Hepatocyte (in vitro differentiated cells): ENCODE measurements at regions not wholly inside any gene's neighbourhood (a gene's known extent, or its start where the extent isn't known, plus 50 kb on each side); places are given as distances from the start of the nearest gene placed in this dataset.
A peak's percentile ranks its signal among the peaks of the same experiment; 100 is the strongest.

Experiments used
- DNase-seq: peaks from one replicate; pipeline ENCODE4 v3.0.0-alpha.2; 2016; ENCODE audit warnings: low spot score
- H2AFZ ChIP-seq: fragments of 200-600 bp; sonication (generic); 2 replicates; pipeline ENCODE4 v1.6.0; 2016; ENCODE audit warnings: antibody characterized with exemption, mild to moderate bottlenecking
- H3K27ac ChIP-seq: fragments of 200-600 bp; sonication (generic); 2 replicates; pipeline ENCODE4 v1.5.1; 2016; ENCODE audit warnings: mild to moderate bottlenecking
- H3K27me3 ChIP-seq: fragments of 200-600 bp; sonication (generic); 2 replicates; pipeline ENCODE4 v1.6.1; 2016
- H3K36me3 ChIP-seq: fragments of 200-600 bp; sonication (generic); replicated peaks from 2 replicates; pipeline ENCODE4 v1.5.1; 2016; ENCODE audit warnings: low read depth; ENCODE audit not compliant: insufficient read depth
- H3K4me1 ChIP-seq: fragments of 200-600 bp; sonication (generic); 2 replicates; pipeline ENCODE4 v1.5.1; 2016; ENCODE audit warnings: mild to moderate bottlenecking, moderate library complexity; ENCODE audit not compliant: insufficient read depth
- H3K4me2 ChIP-seq: fragments of 200-600 bp; sonication (generic); 2 replicates; pipeline ENCODE4 v1.6.0; 2016
- H3K4me3 ChIP-seq: fragments of 200-600 bp; sonication (generic); 2 replicates; pipeline ENCODE4 v1.5.1; 2016; ENCODE audit warnings: mild to moderate bottlenecking
- H3K79me2 ChIP-seq: fragments of 200-600 bp; sonication (generic); 2 replicates; pipeline ENCODE4 v1.6.0; 2017; ENCODE audit warnings: mild to moderate bottlenecking
- H3K9me2 ChIP-seq: fragments of 200-600 bp; sonication (generic); replicated peaks from 2 replicates; pipeline ENCODE4 v1.6.0; 2017; ENCODE audit warnings: mild to moderate bottlenecking; ENCODE audit not compliant: insufficient read depth
- H3K9me3 ChIP-seq: fragments of 200-600 bp; sonication (generic); 2 replicates; pipeline ENCODE4 v1.5.1; 2016; ENCODE audit warnings: low read depth, mild to moderate bottlenecking
- H4K20me1 ChIP-seq: fragments of 200-600 bp; sonication (generic); 2 replicates; pipeline ENCODE4 v1.6.0; 2016; ENCODE audit warnings: mild to moderate bottlenecking; ENCODE audit not compliant: insufficient read depth, poor library complexity, severe bottlenecking
- EZH2 ChIP-seq: fragments of 200-600 bp; sonication (generic); IDR thresholded peaks from 2 replicates; pipeline ENCODE4 v1.6.1; 2016; ENCODE audit warnings: antibody characterized with exemption, mild to moderate bottlenecking, borderline replicate concordance
- EZH2phosphoT487 ChIP-seq: fragments of 200-600 bp; sonication (generic); IDR thresholded peaks from one replicate; pipeline ENCODE4 v1.6.1; 2018; ENCODE audit warnings: antibody characterized with exemption, mild to moderate bottlenecking, low read depth, moderate library complexity; ENCODE audit not compliant: unreplicated experiment, severe bottlenecking
- WGBS: methylation state at CpG from one replicate; pipeline ENCODE4 v1.1.6; 2016; ENCODE audit warnings: low lambda C conversion rate; ENCODE audit errors: missing lambda C conversion rate; 5-methylcytosine and 5-hydroxymethylcytosine counted together
- TF ChIP-seq, protein P1 (sequence below): fragments of 200-600 bp; sonication (generic); IDR thresholded peaks from 2 replicates; pipeline ENCODE4 v1.5.1; 2016; ENCODE audit warnings: antibody characterized with exemption, mild to moderate bottlenecking; ENCODE audit not compliant: poor library complexity

GRCh38 chr15:33256874-33257273 is 53.9 kb upstream of the RYR3 start:
- WGBS: 84% methylated on average over 10 of the region's 10 CpGs
- no peaks in the 10 kb centered on the region for H4K20me1 ChIP-seq
- no peak overlapping the region for H3K4me2 ChIP-seq
- H3K27ac ChIP-seq: no peak overlapping the region
- no peaks in the 10 kb centered on the region for H3K4me1 ChIP-seq
- H3K79me2 ChIP-seq: no peaks in the 10 kb centered on the region
- no peak for DNase-seq
- TF ChIP-seq, protein P1, sequence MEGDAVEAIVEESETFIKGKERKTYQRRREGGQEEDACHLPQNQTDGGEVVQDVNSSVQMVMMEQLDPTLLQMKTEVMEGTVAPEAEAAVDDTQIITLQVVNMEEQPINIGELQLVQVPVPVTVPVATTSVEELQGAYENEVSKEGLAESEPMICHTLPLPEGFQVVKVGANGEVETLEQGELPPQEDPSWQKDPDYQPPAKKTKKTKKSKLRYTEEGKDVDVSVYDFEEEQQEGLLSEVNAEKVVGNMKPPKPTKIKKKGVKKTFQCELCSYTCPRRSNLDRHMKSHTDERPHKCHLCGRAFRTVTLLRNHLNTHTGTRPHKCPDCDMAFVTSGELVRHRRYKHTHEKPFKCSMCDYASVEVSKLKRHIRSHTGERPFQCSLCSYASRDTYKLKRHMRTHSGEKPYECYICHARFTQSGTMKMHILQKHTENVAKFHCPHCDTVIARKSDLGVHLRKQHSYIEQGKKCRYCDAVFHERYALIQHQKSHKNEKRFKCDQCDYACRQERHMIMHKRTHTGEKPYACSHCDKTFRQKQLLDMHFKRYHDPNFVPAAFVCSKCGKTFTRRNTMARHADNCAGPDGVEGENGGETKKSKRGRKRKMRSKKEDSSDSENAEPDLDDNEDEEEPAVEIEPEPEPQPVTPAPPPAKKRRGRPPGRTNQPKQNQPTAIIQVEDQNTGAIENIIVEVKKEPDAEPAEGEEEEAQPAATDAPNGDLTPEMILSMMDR: no peak
- H3K36me3 ChIP-seq: no peaks in the 10 kb centered on the region
- peaks cover 13% of the 10 kb centered on the region for H3K27me3 ChIP-seq
- H2AFZ ChIP-seq: no peak overlapping the region
- no peaks in the 10 kb centered on the region for H3K9me2 ChIP-seq
- no peak overlapping the region for H3K4me3 ChIP-seq
- no peaks in the 10 kb centered on the region for H3K9me3 ChIP-seq

GRCh38 chr15:33244471-33244870 is 50.0 kb upstream of the FMN1 start:
- TF ChIP-seq EZH2 (no peak), EZH2phosphoT487 (no peak)
- TF ChIP-seq, protein P1: no peak
- no peaks in the 10 kb centered on the region for H3K79me2 ChIP-seq
- peak overlapping the region; percentile 42 for H3K27ac ChIP-seq
- peak overlapping the region; percentile 29 for H3K4me2 ChIP-seq
- no peaks in the 10 kb centered on the region for H3K4me1 ChIP-seq
- no peaks in the 10 kb centered on the region for H3K36me3 ChIP-seq
- H2AFZ ChIP-seq: no peak overlapping the region
- no peaks in the 10 kb centered on the region for H3K9me3 ChIP-seq
- no peaks in the 10 kb centered on the region for H3K9me2 ChIP-seq
- no peak overlapping the region for H3K4me3 ChIP-seq
- H4K20me1 ChIP-seq: no peaks in the 10 kb centered on the region
- WGBS: 21% methylated on average over 3 of the region's 3 CpGs
- H3K27me3 ChIP-seq: no peaks in the 10 kb centered on the region
- no peak for DNase-seq
